Tibial nerve (tissue), 4 donors: ENCODE measurements at regions not wholly inside any gene's neighbourhood (a gene's known extent, or its start where the extent isn't known, plus 50 kb on each side); places are given as distances from the start of the nearest gene placed in this dataset.

ENCODE experiments used
- EP300 ChIP-seq, 2 donors: sonication (generic); formaldehyde crosslinking; IDR thresholded peaks; one replicate each; pipeline ENCODE4 v1.6.1; 2017; ENCODE audit warnings: antibody characterized with exemption in 2 of 2, mild to moderate bottlenecking in 1 of 2
- TF ChIP-seq, protein P1 (sequence below), 5 experiments: fragments of 200-600 bp in 3 of 5; fragments of 450-650 bp in 2 of 5; sonication (generic) in 3 of 5; IDR thresholded peaks; one replicate each; pipeline ENCODE4 v1.5.1; 2016 to 2019; ENCODE audit warnings: antibody characterized with exemption in 5 of 5, mild to moderate bottlenecking in 3 of 5, moderate library complexity in 2 of 5

DNA sequence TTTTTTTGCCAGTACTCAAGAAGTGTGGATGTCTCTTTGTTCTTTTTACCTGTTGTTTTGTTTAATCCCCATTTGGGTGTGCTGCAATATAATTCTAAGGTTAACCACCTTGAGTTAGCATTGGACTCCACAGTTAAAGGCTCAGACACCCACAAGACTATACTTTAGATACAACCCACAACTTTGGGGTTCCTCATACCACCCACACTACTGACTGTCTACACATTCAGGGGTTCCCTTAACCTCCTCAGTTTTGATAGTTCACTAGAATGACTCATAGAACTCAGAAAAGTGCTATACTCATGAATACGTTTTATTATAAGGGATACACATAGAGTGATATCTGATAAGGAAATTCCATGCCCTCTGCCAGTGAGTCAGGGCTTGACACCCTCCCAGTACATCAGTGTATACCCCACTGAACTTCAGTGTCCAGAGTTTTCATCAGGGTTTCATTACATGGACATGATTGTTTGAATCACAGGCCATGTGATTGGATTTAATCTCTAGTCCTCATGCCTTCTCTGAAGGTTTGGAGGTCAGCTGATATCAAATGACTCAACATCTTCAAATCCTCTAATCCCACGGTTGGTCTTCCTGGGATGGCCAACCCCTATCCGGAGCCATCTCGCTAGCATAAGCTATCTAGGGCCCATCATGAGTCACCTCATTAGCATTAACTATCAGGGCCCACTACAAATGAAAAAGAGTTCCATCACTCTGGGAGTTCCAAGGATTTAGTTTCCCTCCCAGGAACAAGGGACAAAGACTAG, 357.7 kb upstream of the EMCN start:
- TF ChIP-seq, protein P1, sequence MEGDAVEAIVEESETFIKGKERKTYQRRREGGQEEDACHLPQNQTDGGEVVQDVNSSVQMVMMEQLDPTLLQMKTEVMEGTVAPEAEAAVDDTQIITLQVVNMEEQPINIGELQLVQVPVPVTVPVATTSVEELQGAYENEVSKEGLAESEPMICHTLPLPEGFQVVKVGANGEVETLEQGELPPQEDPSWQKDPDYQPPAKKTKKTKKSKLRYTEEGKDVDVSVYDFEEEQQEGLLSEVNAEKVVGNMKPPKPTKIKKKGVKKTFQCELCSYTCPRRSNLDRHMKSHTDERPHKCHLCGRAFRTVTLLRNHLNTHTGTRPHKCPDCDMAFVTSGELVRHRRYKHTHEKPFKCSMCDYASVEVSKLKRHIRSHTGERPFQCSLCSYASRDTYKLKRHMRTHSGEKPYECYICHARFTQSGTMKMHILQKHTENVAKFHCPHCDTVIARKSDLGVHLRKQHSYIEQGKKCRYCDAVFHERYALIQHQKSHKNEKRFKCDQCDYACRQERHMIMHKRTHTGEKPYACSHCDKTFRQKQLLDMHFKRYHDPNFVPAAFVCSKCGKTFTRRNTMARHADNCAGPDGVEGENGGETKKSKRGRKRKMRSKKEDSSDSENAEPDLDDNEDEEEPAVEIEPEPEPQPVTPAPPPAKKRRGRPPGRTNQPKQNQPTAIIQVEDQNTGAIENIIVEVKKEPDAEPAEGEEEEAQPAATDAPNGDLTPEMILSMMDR (IDR thresholded peaks at IDR 0.05): no peak
- TF ChIP-seq EP300 (IDR thresholded peaks at IDR 0.05): no peak
